AG04449 (cell line): ENCODE measurements at regions not wholly inside any gene's neighbourhood (a gene's known extent, or its start where the extent isn't known, plus 50 kb on each side); places are given as distances from the start of the nearest gene placed in this dataset.

Source experiments
- CTCF ChIA-PET: fragments of 350-600 bp; formaldehyde crosslinking; extraction: SDS; loops from one replicate; lab custom pipeline; 2021; ENCODE audit warnings: antibody characterized with exemption; lab: Yijun Ruan, JAX
- POLR2A ChIA-PET: fragments of 400-600, 350-600 bp; formaldehyde crosslinking; extraction: SDS; loops from one replicate; lab custom pipeline; 2020; ENCODE audit warnings: antibody characterized with exemption, inconsistent platforms; lab: Yijun Ruan, JAX
- DNase-seq: peaks from one replicate; pipeline ENCODE4 v3.0.0-alpha.2; 2010; ENCODE audit warnings: low read depth, low spot score
- H3K4me3 ChIP-seq: 2 replicates; pipeline ENCODE4 v1.5.1; 2011; ENCODE audit warnings: low read depth, mild to moderate bottlenecking, control low read depth, low read length
- TF ChIP-seq, protein P1 (sequence below): IDR thresholded peaks from one replicate; pipeline ENCODE4 v1.5.1; 2011; ENCODE audit warnings: mild to moderate bottlenecking, moderate library complexity, low read length, control low read depth, inconsistent platforms; ENCODE audit not compliant: insufficient read depth; ENCODE audit errors: missing control alignments

DNA sequence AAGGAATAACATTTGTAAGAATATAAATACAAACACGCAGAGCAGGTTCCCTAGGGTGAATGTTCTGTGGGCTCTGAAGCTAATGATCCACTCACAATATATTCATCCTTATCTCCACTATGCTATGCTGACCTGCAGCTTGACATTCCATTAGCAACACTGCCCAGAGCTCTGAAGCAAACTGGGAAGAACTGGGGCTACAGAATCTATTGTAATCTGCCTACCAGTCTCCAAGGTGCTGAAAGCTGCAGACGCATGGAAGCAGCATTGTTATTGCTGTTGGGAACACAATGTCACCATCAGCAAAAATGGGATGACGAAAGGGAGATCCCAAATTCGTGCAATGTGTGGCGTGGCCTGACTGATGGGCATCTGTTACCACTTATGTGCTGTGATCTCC, 316.7 kb upstream of the RORA start:
- H3K4me3 ChIP-seq = no peak overlapping the region
- TF ChIP-seq, protein P1, sequence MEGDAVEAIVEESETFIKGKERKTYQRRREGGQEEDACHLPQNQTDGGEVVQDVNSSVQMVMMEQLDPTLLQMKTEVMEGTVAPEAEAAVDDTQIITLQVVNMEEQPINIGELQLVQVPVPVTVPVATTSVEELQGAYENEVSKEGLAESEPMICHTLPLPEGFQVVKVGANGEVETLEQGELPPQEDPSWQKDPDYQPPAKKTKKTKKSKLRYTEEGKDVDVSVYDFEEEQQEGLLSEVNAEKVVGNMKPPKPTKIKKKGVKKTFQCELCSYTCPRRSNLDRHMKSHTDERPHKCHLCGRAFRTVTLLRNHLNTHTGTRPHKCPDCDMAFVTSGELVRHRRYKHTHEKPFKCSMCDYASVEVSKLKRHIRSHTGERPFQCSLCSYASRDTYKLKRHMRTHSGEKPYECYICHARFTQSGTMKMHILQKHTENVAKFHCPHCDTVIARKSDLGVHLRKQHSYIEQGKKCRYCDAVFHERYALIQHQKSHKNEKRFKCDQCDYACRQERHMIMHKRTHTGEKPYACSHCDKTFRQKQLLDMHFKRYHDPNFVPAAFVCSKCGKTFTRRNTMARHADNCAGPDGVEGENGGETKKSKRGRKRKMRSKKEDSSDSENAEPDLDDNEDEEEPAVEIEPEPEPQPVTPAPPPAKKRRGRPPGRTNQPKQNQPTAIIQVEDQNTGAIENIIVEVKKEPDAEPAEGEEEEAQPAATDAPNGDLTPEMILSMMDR = no peak
- DNase-seq = no peak
- POLR2A ChIA-PET = no interaction called here
- CTCF ChIA-PET = no interaction called here

DNA sequence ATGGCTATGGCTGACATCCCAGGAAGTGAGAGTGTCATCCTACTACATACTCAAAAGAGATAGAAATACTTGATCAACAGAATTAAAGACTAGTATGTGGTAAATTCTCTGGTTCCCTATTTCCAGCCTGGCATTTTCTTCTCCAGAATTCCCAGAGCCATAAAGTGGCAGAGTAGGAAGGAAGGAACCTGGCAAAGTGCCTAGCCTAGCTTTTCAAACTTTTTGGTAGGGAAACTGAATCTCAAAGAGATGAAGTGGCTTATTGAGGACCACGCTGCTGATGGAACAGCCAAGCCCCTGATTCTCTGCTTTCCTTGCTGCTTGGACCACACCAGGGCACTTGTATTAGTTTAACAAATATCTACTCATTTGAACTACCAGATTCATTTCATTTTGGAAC, 312.4 kb upstream of the RORA start:
- DNase-seq = no peak
- H3K4me3 ChIP-seq = no peak overlapping the region
- ChIA-PET CTCF (no interaction called here), POLR2A (no interaction called here)
- TF ChIP-seq, protein P1 = no peak

DNA sequence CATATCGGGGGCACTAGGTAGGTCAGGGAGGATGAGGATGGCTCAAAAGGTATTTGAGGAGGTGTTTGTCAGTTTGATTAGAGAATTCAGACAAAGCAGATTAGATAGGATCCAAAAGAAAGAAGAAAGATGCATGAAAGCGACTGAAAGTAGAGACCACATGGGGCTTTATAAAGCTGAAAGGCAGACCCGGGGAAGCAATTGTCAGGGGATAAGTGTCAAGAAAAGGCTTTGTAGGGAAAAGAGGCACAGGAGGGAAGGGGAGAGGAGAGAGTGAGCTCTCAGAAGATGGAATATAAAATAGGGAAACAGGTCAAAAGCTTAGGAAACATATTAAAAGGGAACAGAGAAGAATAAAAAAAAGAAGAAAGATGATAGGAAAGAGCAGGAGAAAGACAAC, 308.2 kb upstream of the RORA start:
- TF ChIP-seq, protein P1 = no peak
- no peak for DNase-seq
- no peak overlapping the region for H3K4me3 ChIP-seq
- POLR2A ChIA-PET = no interaction called here
- CTCF ChIA-PET = no interaction called here

DNA sequence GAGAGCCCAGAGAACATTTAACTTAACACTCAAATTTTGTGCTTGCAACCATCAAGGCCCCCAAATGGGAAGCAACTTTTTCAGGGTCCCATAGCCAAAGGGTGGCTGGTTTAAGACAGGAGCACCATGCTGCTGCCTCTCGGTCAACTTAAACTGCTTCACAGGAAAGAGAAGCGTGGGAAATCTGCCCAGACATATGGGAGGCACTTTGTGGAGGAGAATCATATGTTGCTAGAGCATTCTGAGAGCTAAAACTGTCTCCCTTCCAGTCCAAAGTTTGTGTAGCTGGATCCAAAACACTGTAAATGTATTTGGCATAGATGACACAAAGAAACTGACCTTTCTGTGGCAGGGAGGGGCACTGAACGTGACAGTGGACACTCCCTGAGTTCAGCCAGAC, 305.9 kb upstream of the RORA start:
- CTCF ChIA-PET = no interaction called here
- TF ChIP-seq, protein P1 = no peak
- POLR2A ChIA-PET = no interaction called here
- H3K4me3 ChIP-seq = no peak overlapping the region
- no peak for DNase-seq

DNA sequence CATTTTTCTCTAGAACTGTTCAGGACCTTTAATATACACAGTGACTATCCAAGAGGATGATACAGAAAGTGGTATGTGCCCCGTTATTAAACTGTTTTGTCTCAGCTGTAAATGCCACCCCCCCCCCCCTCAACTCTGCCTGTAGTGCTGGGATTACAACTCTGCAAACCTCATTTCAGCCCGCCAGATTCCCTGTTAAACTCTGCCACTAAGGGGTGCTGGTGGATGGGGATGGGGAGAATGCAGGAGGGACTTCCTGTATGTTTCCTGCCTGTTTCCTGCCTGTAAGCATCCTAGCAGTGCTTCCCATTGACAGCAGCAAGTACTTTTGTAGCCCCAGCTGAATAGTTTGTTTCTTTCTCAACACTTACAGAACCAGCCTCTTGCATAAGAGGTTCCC, 301.7 kb upstream of the RORA start:
- TF ChIP-seq, protein P1 = no peak
- no peak for DNase-seq
- CTCF ChIA-PET = interaction anchor here (3.4 kb wide), 1 partner anchor 303 kb away, joined by 12 read pairs; no protein-coding TSS in a partner anchor
- POLR2A ChIA-PET = no interaction called here
- H3K4me3 ChIP-seq = no peak overlapping the region

DNA sequence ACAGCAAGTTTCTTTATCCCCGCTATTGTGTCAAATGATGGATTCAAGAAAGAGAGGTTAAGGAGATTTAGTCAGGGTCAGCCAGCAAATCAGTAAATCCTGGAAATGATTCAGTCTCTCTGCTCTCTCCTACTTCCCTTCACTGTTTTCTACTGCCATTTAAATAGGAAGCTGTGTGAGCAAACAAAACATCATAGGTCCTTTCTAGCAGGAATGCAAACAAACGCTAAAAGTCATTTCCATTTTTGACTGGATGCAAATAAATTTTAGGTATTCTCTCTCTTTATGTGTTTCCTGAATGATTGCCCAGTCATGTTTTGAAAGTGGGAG, 299.4 kb upstream of the RORA start:
- CTCF ChIA-PET = no interaction called here
- POLR2A ChIA-PET = no interaction called here
- TF ChIP-seq, protein P1 = no peak
- DNase-seq = no peak
- H3K4me3 ChIP-seq = no peak overlapping the region
